HepG2 (cell line): ENCODE measurements at regions not wholly inside any gene's neighbourhood (a gene's known extent, or its start where the extent isn't known, plus 50 kb on each side); places are given as distances from the start of the nearest gene placed in this dataset.
A peak's percentile ranks its signal among the peaks of the same experiment; 100 is the strongest.

Experiments
- ELF4 ChIP-seq: sonication (generic); formaldehyde crosslinking; IDR thresholded peaks from 2 replicates; pipeline ENCODE4 v1.5.0; 2020; ENCODE audit warnings: missing genetic modification reagents, mild to moderate bottlenecking, moderate library complexity, borderline replicate concordance
- FLYWCH1 ChIP-seq: sonication (generic); formaldehyde crosslinking; IDR thresholded peaks from 2 replicates; pipeline ENCODE4 v1.8.1; 2023; ENCODE audit warnings: mild to moderate bottlenecking, missing genetic modification reagents
- KLF11 ChIP-seq: IDR thresholded peaks from 2 replicates; pipeline ENCODE4 v1.6.1; 2016; ENCODE audit warnings: missing compliant biosample characterization
- NRL ChIP-seq: sonication (generic); formaldehyde crosslinking; IDR thresholded peaks from 2 replicates; pipeline ENCODE4 v1.5.0; 2020; ENCODE audit warnings: missing genetic modification reagents, mild to moderate bottlenecking, moderate library complexity, borderline replicate concordance
- REPIN1 ChIP-seq: sonication (generic); formaldehyde crosslinking; IDR thresholded peaks from 2 replicates; pipeline ENCODE4 v1.8.0; 2022; ENCODE audit warnings: missing genetic modification reagents, low read depth, mild to moderate bottlenecking, borderline replicate concordance
- ZFP62 ChIP-seq: sonication (generic); formaldehyde crosslinking; IDR thresholded peaks from 2 replicates; pipeline ENCODE4 v1.4.0; 2020; ENCODE audit warnings: missing genetic modification reagents
- ZNF101 ChIP-seq: sonication (generic); formaldehyde crosslinking; IDR thresholded peaks from 2 replicates; pipeline ENCODE4 v1.4.0; 2020; ENCODE audit warnings: mild to moderate bottlenecking, low read depth, missing genetic modification reagents, borderline replicate concordance
- ZNF678 ChIP-seq: sonication (generic); formaldehyde crosslinking; IDR thresholded peaks from 2 replicates; pipeline ENCODE4 v1.4.0; 2020; ENCODE audit warnings: mild to moderate bottlenecking, missing genetic modification reagents
- ZNF792 ChIP-seq: IDR thresholded peaks from 2 replicates; pipeline ENCODE4 v1.6.1; 2016
- TF ChIP-seq, protein P1 (sequence below): sonication (generic); formaldehyde crosslinking; IDR thresholded peaks from 2 replicates; pipeline ENCODE4 v1.8.0; 2022; ENCODE audit warnings: missing genetic modification reagents, mild to moderate bottlenecking, moderate library complexity, borderline replicate concordance
- TF ChIP-seq, protein P2 (sequence below): sonication (generic); formaldehyde crosslinking; IDR thresholded peaks from 2 replicates; pipeline ENCODE4 v1.5.0; 2020; ENCODE audit warnings: mild to moderate bottlenecking, missing genetic modification reagents
- TF ChIP-seq, protein P3 (sequence below): sonication (generic); formaldehyde crosslinking; IDR thresholded peaks from 2 replicates; pipeline ENCODE4 v1.4.0; 2020; ENCODE audit warnings: missing genetic modification reagents
- TF ChIP-seq, protein P4 (sequence below): sonication (generic); formaldehyde crosslinking; IDR thresholded peaks from 2 replicates; pipeline ENCODE4 v1.8.0; 2022; ENCODE audit warnings: mild to moderate bottlenecking, missing genetic modification reagents, borderline replicate concordance
- TF ChIP-seq, protein P5 (sequence below): sonication (generic); formaldehyde crosslinking; IDR thresholded peaks from 2 replicates; pipeline ENCODE4 v1.4.0; 2020; ENCODE audit warnings: missing genetic modification reagents
- TF ChIP-seq, protein P6 (sequence below): sonication (generic); formaldehyde crosslinking; IDR thresholded peaks from 2 replicates; pipeline ENCODE4 v1.4.0; 2020; ENCODE audit warnings: missing genetic modification reagents, mild to moderate bottlenecking, borderline replicate concordance
- TF ChIP-seq, protein P7 (sequence below): sonication (generic); formaldehyde crosslinking; IDR thresholded peaks from 2 replicates; pipeline ENCODE4 v1.5.0; 2020; ENCODE audit warnings: missing genetic modification reagents, mild to moderate bottlenecking, borderline replicate concordance

DNA sequence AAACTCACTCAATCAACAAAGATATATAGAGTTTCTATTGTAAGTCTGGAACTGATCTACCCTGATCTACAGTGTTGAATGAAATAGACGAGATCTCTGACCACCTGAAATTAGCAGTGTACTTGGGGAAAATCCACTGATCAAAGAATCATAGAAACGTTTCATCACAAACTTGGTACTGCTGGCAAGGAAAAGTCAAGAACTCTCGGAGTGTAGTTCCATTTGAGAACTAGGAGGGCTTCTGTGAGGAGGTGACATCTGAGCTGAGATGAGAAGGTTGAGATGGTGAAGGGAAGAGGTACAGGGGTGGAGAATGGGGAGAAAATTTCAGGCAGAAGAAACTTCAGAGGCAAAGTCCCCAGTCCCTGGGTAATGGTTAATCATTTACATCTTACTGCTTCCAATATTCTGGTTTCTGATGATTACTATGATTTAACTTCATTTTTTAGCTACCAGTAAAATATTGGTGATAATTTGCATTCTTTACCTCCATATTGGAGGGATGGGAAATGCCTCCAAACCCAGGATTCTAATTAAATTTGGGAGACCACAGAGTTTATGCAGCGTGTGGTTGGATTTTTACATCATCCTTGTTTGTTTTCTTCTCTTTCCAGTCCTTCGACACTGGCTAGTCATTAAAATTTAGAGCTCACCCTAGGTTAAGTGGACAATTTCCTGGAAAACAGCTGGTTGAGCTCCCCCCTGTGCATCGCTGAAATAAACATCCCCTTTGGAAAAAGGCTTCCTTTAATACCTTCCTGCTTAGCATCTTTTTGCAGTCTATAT, 191.9 kb downstream of the BCAS1 start (continued):
- TF ChIP-seq, protein P1, sequence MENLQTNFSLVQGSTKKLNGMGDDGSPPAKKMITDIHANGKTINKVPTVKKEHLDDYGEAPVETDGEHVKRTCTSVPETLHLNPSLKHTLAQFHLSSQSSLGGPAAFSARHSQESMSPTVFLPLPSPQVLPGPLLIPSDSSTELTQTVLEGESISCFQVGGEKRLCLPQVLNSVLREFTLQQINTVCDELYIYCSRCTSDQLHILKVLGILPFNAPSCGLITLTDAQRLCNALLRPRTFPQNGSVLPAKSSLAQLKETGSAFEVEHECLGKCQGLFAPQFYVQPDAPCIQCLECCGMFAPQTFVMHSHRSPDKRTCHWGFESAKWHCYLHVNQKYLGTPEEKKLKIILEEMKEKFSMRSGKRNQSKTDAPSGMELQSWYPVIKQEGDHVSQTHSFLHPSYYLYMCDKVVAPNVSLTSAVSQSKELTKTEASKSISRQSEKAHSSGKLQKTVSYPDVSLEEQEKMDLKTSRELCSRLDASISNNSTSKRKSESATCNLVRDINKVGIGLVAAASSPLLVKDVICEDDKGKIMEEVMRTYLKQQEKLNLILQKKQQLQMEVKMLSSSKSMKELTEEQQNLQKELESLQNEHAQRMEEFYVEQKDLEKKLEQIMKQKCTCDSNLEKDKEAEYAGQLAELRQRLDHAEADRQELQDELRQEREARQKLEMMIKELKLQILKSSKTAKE (CRISPR knock-in tag): no peak
- TF ChIP-seq, protein P2, sequence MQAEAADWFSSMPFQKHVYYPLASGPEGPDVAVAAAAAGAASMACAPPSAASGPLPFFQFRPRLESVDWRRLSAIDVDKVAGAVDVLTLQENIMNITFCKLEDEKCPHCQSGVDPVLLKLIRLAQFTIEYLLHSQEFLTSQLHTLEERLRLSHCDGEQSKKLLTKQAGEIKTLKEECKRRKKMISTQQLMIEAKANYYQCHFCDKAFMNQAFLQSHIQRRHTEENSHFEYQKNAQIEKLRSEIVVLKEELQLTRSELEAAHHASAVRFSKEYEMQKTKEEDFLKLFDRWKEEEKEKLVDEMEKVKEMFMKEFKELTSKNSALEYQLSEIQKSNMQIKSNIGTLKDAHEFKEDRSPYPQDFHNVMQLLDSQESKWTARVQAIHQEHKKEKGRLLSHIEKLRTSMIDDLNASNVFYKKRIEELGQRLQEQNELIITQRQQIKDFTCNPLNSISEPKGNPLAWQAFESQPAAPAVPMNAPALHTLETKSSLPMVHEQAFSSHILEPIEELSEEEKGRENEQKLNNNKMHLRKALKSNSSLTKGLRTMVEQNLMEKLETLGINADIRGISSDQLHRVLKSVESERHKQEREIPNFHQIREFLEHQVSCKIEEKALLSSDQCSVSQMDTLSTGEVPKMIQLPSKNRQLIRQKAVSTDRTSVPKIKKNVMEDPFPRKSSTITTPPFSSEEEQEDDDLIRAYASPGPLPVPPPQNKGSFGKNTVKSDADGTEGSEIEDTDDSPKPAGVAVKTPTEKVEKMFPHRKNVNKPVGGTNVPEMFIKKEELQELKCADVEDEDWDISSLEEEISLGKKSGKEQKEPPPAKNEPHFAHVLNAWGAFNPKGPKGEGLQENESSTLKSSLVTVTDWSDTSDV (CRISPR knock-in tag): no peak
- peak; percentile 42; the same call in 1 of the 2 replicates for TF ChIP-seq ELF4 (CRISPR knock-in tag)
- TF ChIP-seq, protein P3, sequence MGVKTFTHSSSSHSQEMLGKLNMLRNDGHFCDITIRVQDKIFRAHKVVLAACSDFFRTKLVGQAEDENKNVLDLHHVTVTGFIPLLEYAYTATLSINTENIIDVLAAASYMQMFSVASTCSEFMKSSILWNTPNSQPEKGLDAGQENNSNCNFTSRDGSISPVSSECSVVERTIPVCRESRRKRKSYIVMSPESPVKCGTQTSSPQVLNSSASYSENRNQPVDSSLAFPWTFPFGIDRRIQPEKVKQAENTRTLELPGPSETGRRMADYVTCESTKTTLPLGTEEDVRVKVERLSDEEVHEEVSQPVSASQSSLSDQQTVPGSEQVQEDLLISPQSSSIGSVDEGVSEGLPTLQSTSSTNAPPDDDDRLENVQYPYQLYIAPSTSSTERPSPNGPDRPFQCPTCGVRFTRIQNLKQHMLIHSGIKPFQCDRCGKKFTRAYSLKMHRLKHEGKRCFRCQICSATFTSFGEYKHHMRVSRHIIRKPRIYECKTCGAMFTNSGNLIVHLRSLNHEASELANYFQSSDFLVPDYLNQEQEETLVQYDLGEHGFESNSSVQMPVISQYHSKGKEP (CRISPR knock-in tag): no peak
- TF ChIP-seq ZNF792 (CRISPR knock-in tag): no peak
- no peak for TF ChIP-seq KLF11 (CRISPR knock-in tag)
- TF ChIP-seq, protein P4, sequence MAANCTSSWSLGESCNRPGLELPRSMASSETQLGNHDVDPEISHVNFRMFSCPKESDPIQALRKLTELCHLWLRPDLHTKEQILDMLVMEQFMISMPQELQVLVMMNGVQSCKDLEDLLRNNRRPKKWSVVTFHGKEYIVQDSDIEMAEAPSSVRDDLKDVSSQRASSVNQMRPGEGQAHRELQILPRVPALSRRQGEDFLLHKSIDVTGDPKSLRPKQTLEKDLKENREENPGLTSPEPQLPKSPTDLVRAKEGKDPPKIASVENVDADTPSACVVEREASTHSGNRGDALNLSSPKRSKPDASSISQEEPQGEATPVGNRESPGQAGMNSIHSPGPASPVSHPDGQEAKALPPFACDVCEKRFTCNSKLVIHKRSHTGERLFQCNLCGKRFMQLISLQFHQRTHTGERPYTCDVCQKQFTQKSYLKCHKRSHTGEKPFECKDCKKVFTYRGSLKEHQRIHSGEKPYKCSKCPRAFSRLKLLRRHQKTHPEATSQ (CRISPR knock-in tag): no peak
- no peak for TF ChIP-seq REPIN1 (CRISPR knock-in tag)
- TF ChIP-seq, protein P5, sequence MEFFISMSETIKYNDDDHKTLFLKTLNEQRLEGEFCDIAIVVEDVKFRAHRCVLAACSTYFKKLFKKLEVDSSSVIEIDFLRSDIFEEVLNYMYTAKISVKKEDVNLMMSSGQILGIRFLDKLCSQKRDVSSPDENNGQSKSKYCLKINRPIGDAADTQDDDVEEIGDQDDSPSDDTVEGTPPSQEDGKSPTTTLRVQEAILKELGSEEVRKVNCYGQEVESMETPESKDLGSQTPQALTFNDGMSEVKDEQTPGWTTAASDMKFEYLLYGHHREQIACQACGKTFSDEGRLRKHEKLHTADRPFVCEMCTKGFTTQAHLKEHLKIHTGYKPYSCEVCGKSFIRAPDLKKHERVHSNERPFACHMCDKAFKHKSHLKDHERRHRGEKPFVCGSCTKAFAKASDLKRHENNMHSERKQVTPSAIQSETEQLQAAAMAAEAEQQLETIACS (CRISPR knock-in tag): no peak
- no peak for TF ChIP-seq ZNF678 (CRISPR knock-in tag)
- TF ChIP-seq NRL (CRISPR knock-in tag): no peak
- TF ChIP-seq, protein P6, sequence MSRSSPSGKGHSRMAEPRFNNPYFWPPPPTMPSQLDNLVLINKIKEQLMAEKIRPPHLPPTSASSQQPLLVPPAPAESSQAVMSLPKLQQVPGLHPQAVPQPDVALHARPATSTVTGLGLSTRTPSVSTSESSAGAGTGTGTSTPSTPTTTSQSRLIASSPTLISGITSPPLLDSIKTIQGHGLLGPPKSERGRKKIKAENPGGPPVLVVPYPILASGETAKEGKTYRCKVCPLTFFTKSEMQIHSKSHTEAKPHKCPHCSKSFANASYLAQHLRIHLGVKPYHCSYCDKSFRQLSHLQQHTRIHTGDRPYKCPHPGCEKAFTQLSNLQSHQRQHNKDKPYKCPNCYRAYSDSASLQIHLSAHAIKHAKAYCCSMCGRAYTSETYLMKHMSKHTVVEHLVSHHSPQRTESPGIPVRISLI (CRISPR knock-in tag): no peak
- TF ChIP-seq ZFP62: no peak
- TF ChIP-seq ZNF101: no peak
- TF ChIP-seq FLYWCH1 (CRISPR knock-in tag): 0 out of 2 replicates have a peak, but pooled peaks have one; percentile 68
- TF ChIP-seq, protein P7, sequence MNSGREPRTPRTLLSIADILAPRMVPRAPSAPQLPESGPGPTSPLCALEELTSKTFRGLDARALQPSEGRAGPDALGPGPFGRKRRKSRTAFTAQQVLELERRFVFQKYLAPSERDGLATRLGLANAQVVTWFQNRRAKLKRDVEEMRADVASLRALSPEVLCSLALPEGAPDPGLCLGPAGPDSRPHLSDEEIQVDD (CRISPR knock-in tag): no peak
